ENCODE measurements at regions not wholly inside any gene's neighbourhood (a gene's known extent, or its start where the extent isn't known, plus 50 kb on each side); places are given as distances from the start of the nearest gene placed in this dataset.

DNA sequence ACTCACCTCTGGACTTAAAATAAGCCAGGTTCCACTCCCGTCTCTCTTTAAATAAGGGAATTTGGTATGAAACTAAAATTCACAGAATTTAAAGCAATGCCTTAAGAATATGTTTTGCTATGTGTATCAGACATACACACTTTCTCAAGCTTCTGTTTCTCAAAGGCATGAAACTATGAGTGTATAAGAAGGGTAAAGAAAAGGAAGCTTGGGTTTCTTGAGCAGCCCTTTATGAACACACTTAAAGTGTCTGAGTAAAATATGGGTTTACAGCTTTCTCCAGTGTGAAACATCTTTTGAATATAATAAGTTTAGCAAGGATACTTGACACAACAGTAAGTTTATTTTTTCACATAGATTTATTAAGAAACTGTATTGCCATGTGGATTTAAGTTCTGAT, 370.5 kb downstream of the TMA16 start:
- TF ChIP-seq, protein P1, sequence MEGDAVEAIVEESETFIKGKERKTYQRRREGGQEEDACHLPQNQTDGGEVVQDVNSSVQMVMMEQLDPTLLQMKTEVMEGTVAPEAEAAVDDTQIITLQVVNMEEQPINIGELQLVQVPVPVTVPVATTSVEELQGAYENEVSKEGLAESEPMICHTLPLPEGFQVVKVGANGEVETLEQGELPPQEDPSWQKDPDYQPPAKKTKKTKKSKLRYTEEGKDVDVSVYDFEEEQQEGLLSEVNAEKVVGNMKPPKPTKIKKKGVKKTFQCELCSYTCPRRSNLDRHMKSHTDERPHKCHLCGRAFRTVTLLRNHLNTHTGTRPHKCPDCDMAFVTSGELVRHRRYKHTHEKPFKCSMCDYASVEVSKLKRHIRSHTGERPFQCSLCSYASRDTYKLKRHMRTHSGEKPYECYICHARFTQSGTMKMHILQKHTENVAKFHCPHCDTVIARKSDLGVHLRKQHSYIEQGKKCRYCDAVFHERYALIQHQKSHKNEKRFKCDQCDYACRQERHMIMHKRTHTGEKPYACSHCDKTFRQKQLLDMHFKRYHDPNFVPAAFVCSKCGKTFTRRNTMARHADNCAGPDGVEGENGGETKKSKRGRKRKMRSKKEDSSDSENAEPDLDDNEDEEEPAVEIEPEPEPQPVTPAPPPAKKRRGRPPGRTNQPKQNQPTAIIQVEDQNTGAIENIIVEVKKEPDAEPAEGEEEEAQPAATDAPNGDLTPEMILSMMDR (IDR thresholded peaks at IDR 0.05; ENCODE audit: insufficient read depth, low read depth, low read length) = no peak
- H3K4me3 ChIP-seq (ENCODE audit: low read depth, low read length) = no peak overlapping the region
- no peak for DNase-seq (ENCODE audit: low read depth)

DNA sequence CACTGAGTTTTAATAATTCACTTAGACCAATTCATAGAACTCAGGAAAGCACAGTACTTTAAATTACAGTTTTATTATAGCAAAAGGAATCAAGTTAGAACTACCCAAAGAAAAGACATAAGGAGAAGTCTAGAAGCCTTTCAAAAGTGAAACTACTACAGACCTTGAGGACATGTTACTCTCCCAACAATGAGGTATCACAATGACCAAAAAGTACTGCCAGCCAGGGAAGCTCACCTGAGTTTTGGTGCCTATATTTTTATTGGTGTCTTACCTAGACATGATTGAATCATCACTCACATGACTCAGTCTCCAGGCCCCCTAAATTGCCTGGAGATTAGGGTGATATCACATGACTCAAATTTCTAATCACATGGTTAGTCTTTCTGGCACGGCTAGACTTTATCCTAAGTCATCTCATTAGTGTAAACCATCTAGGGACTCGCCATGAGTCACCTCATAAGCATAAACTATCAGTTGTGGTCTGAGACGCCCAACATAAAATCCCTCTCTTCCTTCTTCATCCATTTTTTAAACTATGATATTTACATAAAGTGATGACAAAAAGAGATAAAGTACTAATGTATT, 372.3 kb downstream of the TMA16 start:
- TF ChIP-seq, protein P1 (IDR thresholded peaks at IDR 0.05; ENCODE audit: insufficient read depth, low read depth, low read length) = no peak
- no peak for DNase-seq (ENCODE audit: low read depth)
- no peak overlapping the region for H3K4me3 ChIP-seq (ENCODE audit: low read depth, low read length)

DNA sequence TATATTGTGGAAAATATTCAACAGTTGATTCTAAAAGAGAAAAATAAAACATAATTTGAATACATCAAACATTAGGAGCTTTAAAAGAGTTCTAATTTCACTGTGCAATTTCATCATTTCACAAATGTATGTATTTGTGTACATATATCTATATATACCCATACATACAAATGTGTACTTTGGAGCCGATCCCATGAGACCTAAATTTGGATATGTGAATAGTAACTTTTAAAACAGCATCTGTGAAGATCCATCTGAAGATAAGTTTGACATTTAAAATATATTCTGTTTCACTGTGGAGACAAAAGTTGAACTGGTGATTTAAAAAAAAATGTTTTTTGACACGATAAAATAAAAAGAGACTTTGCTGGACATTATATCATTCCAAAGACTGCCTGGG, 374.0 kb downstream of the TMA16 start:
- DNase-seq (ENCODE audit: low read depth) = no peak
- no peak overlapping the region for H3K4me3 ChIP-seq (ENCODE audit: low read depth, low read length)
- TF ChIP-seq, protein P1 (IDR thresholded peaks at IDR 0.05; ENCODE audit: insufficient read depth, low read depth, low read length) = no peak

DNA sequence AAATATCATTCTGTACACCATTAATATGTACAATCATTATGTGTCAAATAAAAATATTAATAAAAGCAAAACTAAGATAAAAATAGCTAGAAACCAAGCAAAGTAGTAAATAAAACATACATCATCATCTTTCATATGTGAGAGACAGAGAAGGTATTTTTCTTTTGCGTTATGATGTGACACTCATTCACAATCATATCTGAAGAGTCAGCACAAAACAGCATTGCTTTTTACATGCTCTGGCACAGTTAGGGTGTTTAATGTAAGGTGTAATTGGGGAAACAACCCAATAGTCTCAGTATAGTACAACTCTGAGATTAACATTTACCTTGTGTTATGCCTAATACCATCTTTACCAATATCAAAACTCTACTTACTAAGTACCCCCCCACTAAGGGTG, 376.6 kb downstream of the TMA16 start:
- TF ChIP-seq, protein P1 (IDR thresholded peaks at IDR 0.05; ENCODE audit: insufficient read depth, low read depth, low read length) = no peak
- DNase-seq (ENCODE audit: low read depth) = no peak
- no peak overlapping the region for H3K4me3 ChIP-seq (ENCODE audit: low read depth, low read length)

DNA sequence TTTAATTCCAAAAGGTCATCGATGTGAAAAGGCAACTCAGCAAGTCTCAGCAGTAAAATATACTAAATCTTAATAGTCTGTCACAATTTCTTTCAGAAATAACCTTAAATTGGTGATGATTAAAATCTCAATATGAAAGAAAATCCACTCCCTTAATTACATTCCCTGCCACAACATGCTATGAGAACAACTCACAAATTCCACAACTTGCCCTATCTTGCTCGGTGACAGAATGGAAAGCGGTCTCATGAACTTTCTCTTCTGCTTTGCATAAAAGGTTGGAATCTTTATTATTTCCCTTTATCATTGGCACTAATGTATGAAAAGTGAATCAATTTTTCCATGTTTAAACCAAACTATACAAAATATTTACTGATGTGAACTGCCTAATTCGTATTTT, 380.8 kb downstream of the TMA16 start:
- DNase-seq (ENCODE audit: low read depth) = no peak

DNA sequence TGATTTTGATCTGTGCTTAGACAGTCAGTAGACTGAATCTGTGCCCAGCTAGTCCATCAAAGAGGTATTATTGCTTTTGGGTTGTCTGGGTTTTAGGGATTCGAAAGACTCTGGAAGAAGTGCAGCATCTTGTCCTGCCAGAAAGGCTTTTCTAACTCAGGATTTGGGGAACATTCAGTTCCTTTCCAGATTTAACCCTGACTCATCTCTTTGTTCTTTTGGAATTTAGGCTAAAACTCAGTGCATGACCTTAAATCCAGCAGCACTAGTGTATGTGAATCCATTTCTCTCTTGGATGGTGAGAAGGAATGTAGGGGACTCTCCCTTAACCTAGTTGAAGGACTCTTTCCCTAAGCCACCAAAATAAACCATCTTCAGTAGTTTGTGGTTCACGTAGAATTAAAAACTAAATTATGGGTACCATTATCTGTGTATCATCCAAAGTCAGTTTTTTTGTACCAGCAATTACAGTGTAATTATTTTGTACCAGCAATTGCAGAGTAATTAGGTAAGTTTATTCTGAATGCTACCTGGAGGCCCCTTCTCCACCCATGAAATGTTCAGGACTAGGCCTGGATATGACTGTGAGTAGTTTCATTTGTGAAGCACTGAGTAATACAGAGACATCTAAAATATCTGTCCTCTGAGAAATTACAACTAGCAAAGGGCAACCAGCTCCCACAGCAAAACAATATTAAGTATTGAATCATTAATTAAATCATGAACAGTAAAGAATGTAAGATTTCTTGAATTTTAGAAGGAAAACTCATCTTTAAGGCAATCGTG, 384.0 kb downstream of the TMA16 start:
- no peak for DNase-seq (ENCODE audit: low read depth)
- no peak overlapping the region for H3K4me3 ChIP-seq (ENCODE audit: low read depth, low read length)
- TF ChIP-seq, protein P1 (IDR thresholded peaks at IDR 0.05; ENCODE audit: insufficient read depth, low read depth, low read length) = no peak

More for the DNA sequence above, 380.8 kb downstream of the TMA16 start:
- no peak overlapping the region for H3K4me3 ChIP-seq (ENCODE audit: low read depth, low read length)
- TF ChIP-seq, protein P1 (IDR thresholded peaks at IDR 0.05; ENCODE audit: insufficient read depth, low read depth, low read length) = no peak

All from fibroblast of villous mesenchyme (primary cell).